H9 (cell line): ENCODE measurements at regions not wholly inside any gene's neighbourhood (a gene's known extent, or its start where the extent isn't known, plus 50 kb on each side); places are given as distances from the start of the nearest gene placed in this dataset.

Experiments
- DNase-seq: peaks from one replicate; pipeline ENCODE4 v3.0.0-alpha.2; 2017
- H2AFZ ChIP-seq: one replicate; pipeline ENCODE4 v1.6.1; 2013; ENCODE audit warnings: mild to moderate bottlenecking, low read length, control low read depth, moderate library complexity
- H2AK5ac ChIP-seq: 2 replicates; pipeline ENCODE4 v1.6.1; 2013; ENCODE audit warnings: low read length, control low read depth, mixed read lengths; ENCODE audit not compliant: insufficient read length
- H2BK120ac ChIP-seq: one replicate; pipeline ENCODE4 v1.6.1; 2013; ENCODE audit warnings: low read depth, mild to moderate bottlenecking, low read length, control low read depth, inconsistent platforms; ENCODE audit not compliant: poor library complexity, severe bottlenecking
- H2BK12ac ChIP-seq: 2 replicates; pipeline ENCODE4 v1.6.1; 2013; ENCODE audit warnings: low read length, control low read depth, mixed read lengths, low read depth; ENCODE audit not compliant: insufficient read length
- H2BK15ac ChIP-seq: 2 replicates; pipeline ENCODE4 v1.6.1; 2013; ENCODE audit warnings: low read depth, low read length, control low read depth
- H2BK20ac ChIP-seq: one replicate; pipeline ENCODE4 v1.6.1; 2013; ENCODE audit warnings: low read depth, mild to moderate bottlenecking, low read length, control low read depth, inconsistent platforms; ENCODE audit not compliant: poor library complexity, severe bottlenecking
- H2BK5ac ChIP-seq: 2 replicates; pipeline ENCODE4 v1.6.1; 2013; ENCODE audit warnings: low read length, control low read depth, mixed read lengths; ENCODE audit not compliant: insufficient read length
- H3K14ac ChIP-seq: 2 replicates; pipeline ENCODE4 v1.6.1; 2013; ENCODE audit warnings: low read length, control low read depth; ENCODE audit not compliant: insufficient read depth
- H3K18ac ChIP-seq: 2 replicates; pipeline ENCODE4 v1.6.1; 2013; ENCODE audit warnings: low read depth, mild to moderate bottlenecking, mixed read lengths, low read length, control low read depth; ENCODE audit not compliant: insufficient read length
- H3K23ac ChIP-seq: 2 replicates; pipeline ENCODE4 v1.6.1; 2013; ENCODE audit warnings: low read length, control low read depth, mixed read lengths, low read depth; ENCODE audit not compliant: insufficient read length
- H3K23me2 ChIP-seq: 2 replicates; pipeline ENCODE4 v1.6.1; 2013; ENCODE audit warnings: low read depth, mild to moderate bottlenecking, mixed read lengths, low read length, control low read depth; ENCODE audit not compliant: insufficient read length, poor library complexity, severe bottlenecking
- H3K27ac ChIP-seq: 2 replicates; pipeline ENCODE4 v1.5.1; 2013; ENCODE audit warnings: low read length, control low read depth, mixed read lengths, low read depth; ENCODE audit not compliant: insufficient read length
- H3K27me3 ChIP-seq: 2 replicates; pipeline ENCODE4 v1.6.1; 2013; ENCODE audit warnings: low read length, control low read depth, inconsistent platforms; ENCODE audit not compliant: insufficient read depth
- H3K4ac ChIP-seq: 2 replicates; pipeline ENCODE4 v1.6.1; 2013; ENCODE audit warnings: low read depth, mild to moderate bottlenecking, control low read depth, inconsistent platforms, low read length, moderate library complexity
- H3K4me1 ChIP-seq: 2 replicates; pipeline ENCODE4 v1.6.1; 2013; ENCODE audit warnings: low read length, control low read depth, inconsistent platforms; ENCODE audit not compliant: insufficient read depth
- H3K4me2 ChIP-seq: 2 replicates; pipeline ENCODE4 v1.6.1; 2013; ENCODE audit warnings: low read length, control low read depth, mixed read lengths; ENCODE audit not compliant: insufficient read length, insufficient read depth
- H3K56ac ChIP-seq: 2 replicates; pipeline ENCODE4 v1.6.1; 2013; ENCODE audit warnings: low read depth, mild to moderate bottlenecking, mixed read lengths, low read length, control low read depth; ENCODE audit not compliant: insufficient read length
- H3K79me1 ChIP-seq: 2 replicates; pipeline ENCODE4 v1.6.1; 2013; ENCODE audit warnings: low read depth, mild to moderate bottlenecking, moderate library complexity, low read length, control low read depth, inconsistent platforms; ENCODE audit not compliant: insufficient read depth, poor library complexity, severe bottlenecking
- H3K79me2 ChIP-seq: 2 replicates; pipeline ENCODE4 v1.6.1; 2013; ENCODE audit warnings: low read length, control low read depth, inconsistent platforms; ENCODE audit not compliant: insufficient read depth
- H3K9ac ChIP-seq: 2 replicates; pipeline ENCODE4 v1.6.1; 2013; ENCODE audit warnings: low read length, control low read depth, mixed read lengths; ENCODE audit not compliant: insufficient read length; ENCODE audit errors: extremely low read depth
- H3K9me3 ChIP-seq: one replicate; pipeline ENCODE4 v1.6.1; 2013; ENCODE audit warnings: low read depth, low read length, inconsistent platforms; ENCODE audit not compliant: control insufficient read depth
- H3T11ph ChIP-seq: one replicate; pipeline ENCODE4 v1.6.1; 2013; ENCODE audit warnings: mild to moderate bottlenecking, low read length, control low read depth, inconsistent platforms
- H4K20me1 ChIP-seq: one replicate; pipeline ENCODE4 v1.6.1; 2013; ENCODE audit not compliant: control insufficient read depth, insufficient read length, insufficient read depth
- H4K5ac ChIP-seq: 2 replicates; pipeline ENCODE4 v1.6.1; 2013; ENCODE audit warnings: low read depth, mild to moderate bottlenecking, mixed read lengths, low read length, control low read depth; ENCODE audit not compliant: insufficient read length
- H4K8ac ChIP-seq: replicated peaks from 2 replicates; pipeline ENCODE4 v1.6.1; 2013; ENCODE audit warnings: low read length, control low read depth, mixed read lengths, low read depth; ENCODE audit not compliant: insufficient read length
- H4K91ac ChIP-seq: 2 replicates; pipeline ENCODE4 v1.6.1; 2013; ENCODE audit warnings: low read depth, mild to moderate bottlenecking, moderate library complexity, mixed read lengths, low read length, control low read depth; ENCODE audit not compliant: insufficient read length
- H3K27ac Mint-ChIP-seq, 3 experiments: 2 replicates in 2 of 3; 3 replicates in 1 of 3; pipeline ENCODE4 v1.8.0; 2020 to 2021; ENCODE audit warnings: mixed read lengths in 3 of 3, mild to moderate bottlenecking in 1 of 3, moderate library complexity in 1 of 3
- H3K27me3 Mint-ChIP-seq: 2 replicates; pipeline ENCODE4 v1.8.0; 2021; ENCODE audit warnings: low read depth, mild to moderate bottlenecking, moderate library complexity, mixed read lengths
- H3K36me3 Mint-ChIP-seq, 3 experiments: 2 replicates in 2 of 3; 3 replicates in 1 of 3; pipeline ENCODE4 v1.8.0; 2020 to 2021; ENCODE audit warnings: low read depth in 3 of 3, mixed read lengths in 3 of 3; ENCODE audit not compliant: insufficient read depth in 1 of 3
- H3K4me1 Mint-ChIP-seq, 2 experiments: 2 replicates each; pipeline ENCODE4 v1.8.0; 2020; ENCODE audit warnings: mixed read lengths in 2 of 2
- H3K4me3 Mint-ChIP-seq, 2 experiments: 2 replicates in 1 of 2; 3 replicates in 1 of 2; pipeline ENCODE4 v1.8.0; 2020 to 2021; ENCODE audit warnings: mild to moderate bottlenecking in 2 of 2, mixed read lengths in 2 of 2, moderate library complexity in 1 of 2
- H3K9me3 Mint-ChIP-seq, 2 experiments: 2 replicates in 1 of 2; 3 replicates in 1 of 2; pipeline ENCODE4 v1.8.0; 2020; ENCODE audit warnings: mild to moderate bottlenecking in 2 of 2, mixed read lengths in 2 of 2, moderate library complexity in 1 of 2
- CTCF ChIP-seq: fragments of 200-600 bp; sonication (generic); conservative IDR thresholded peaks from 3 replicates; pipeline ENCODE4 v1.8.0; 2021; ENCODE audit warnings: antibody characterized with exemption, mild to moderate bottlenecking
- WGBS: extraction: QIAGEN DNeasy Blood & Tissue Kit; methylation state at CpG from one replicate; pipeline ENCODE4 v1.1.7; 2013; ENCODE audit warnings: missing lambda C conversion rate, low lambda C conversion rate, mixed read lengths; ENCODE audit not compliant: insufficient read length; ENCODE audit errors: extremely low coverage; 5-methylcytosine and 5-hydroxymethylcytosine counted together

GRCh38 chr2:217054791-217055190 lies 194.9 kb upstream of the TNP1 start:
- no peak overlapping the region for H4K8ac ChIP-seq
- H3K9ac ChIP-seq: no peak overlapping the region
- no peak overlapping the region for H2BK12ac ChIP-seq
- H3K18ac ChIP-seq: no peak overlapping the region
- H4K20me1 ChIP-seq: no peaks in the 10 kb centered on the region
- no peak overlapping the region for H2BK5ac ChIP-seq
- no peak overlapping the region for H2AFZ ChIP-seq
- H4K5ac ChIP-seq: no peak overlapping the region
- no CpG with 5 or more reads among the region's 4 CpGs for WGBS
- H2BK120ac ChIP-seq: no peak overlapping the region
- H3K23ac ChIP-seq: no peak overlapping the region
- no peaks in the 10 kb centered on the region for H3K79me1 ChIP-seq
- H3K56ac ChIP-seq: no peak overlapping the region
- H2BK15ac ChIP-seq: no peak overlapping the region
- no peaks in the 10 kb centered on the region for H3K9me3 ChIP-seq
- Mint-ChIP-seq H3K9me3 (no peaks in the 10 kb centered on the region), H3K36me3 (no peaks in the 10 kb centered on the region), H3K4me3 (no peak overlapping the region), H3K4me1 (peaks cover 0 to 2% of the 10 kb centered on the region in 2 experiments; a peak in 1 of 4 replicates), H3K27ac (no peak overlapping the region), H3K27me3 (no peaks in the 10 kb centered on the region; the same call in none of the 2 replicates)
- H3K4ac ChIP-seq: no peak overlapping the region
- H3K79me2 ChIP-seq: no peaks in the 10 kb centered on the region
- TF ChIP-seq CTCF: no peak
- no peak for DNase-seq
- H3T11ph ChIP-seq: no peak overlapping the region
- H3K4me1 ChIP-seq: no peaks in the 10 kb centered on the region
- no peak overlapping the region for H3K14ac ChIP-seq
- no peaks in the 10 kb centered on the region for H3K23me2 ChIP-seq
- H3K27ac ChIP-seq: no peak overlapping the region
- H2BK20ac ChIP-seq: no peak overlapping the region
- no peaks in the 10 kb centered on the region for H3K27me3 ChIP-seq
- H2AK5ac ChIP-seq: no peak overlapping the region
- no peak overlapping the region for H3K4me2 ChIP-seq
- H4K91ac ChIP-seq: no peak overlapping the region
